Brain microvascular endothelial cell (primary cell): ENCODE measurements at regions not wholly inside any gene's neighbourhood (a gene's known extent, or its start where the extent isn't known, plus 50 kb on each side); places are given as distances from the start of the nearest gene placed in this dataset.

ENCODE experiments used
- DNase-seq: peaks from one replicate; pipeline ENCODE4 v3.0.0-alpha.2; 2020
- H3K27ac ChIP-seq: fragments of 250-450 bp; sonication (Bioruptor Pico); 2 replicates; pipeline ENCODE4 v1.5.1; 2020; ENCODE audit warnings: mild to moderate bottlenecking, moderate library complexity
- H3K27me3 ChIP-seq: fragments of 250-450 bp; sonication (Bioruptor Pico); replicated peaks from 2 replicates; pipeline ENCODE4 v1.5.1; 2020; ENCODE audit warnings: mild to moderate bottlenecking
- H3K36me3 ChIP-seq: fragments of 250-450 bp; sonication (Bioruptor Pico); replicated peaks from 2 replicates; pipeline ENCODE4 v1.5.1; 2020; ENCODE audit warnings: mild to moderate bottlenecking
- H3K4me3 ChIP-seq: 2 replicates; pipeline ENCODE4 v1.5.1; 2011; ENCODE audit warnings: low read depth, mild to moderate bottlenecking, control low read depth, low read length, moderate library complexity
- CTCF ChIP-seq: IDR thresholded peaks from 2 replicates; pipeline ENCODE4 v1.5.1; 2011; ENCODE audit warnings: low read depth, mild to moderate bottlenecking, moderate library complexity, low read length, control low read depth, inconsistent platforms; ENCODE audit errors: missing control alignments
- in situ Hi-C: cut with HindIII; loops from 2 replicates; pipeline ENCODE4 v1.10.0; 2017; ENCODE audit warnings: low sequenced_read_pairs, low pct_ligation_motif_present

GRCh38 chrX:16042980-16043379 is 80.4 kb upstream of the GRPR start:
- no peak for TF ChIP-seq CTCF
- Histone ChIP-seq H3K27me3 (no peaks in the 10 kb centered on the region), H3K27ac (no peak overlapping the region), H3K36me3 (no peaks in the 10 kb centered on the region), H3K4me3 (no peak overlapping the region)
- in situ Hi-C loops: no loop called here
- DNase-seq: no peak

- Histone ChIP-seq H3K27ac (no peak overlapping the region), H3K36me3 (no peaks in the 10 kb centered on the region), H3K4me3 (no peak overlapping the region), H3K27me3 (no peaks in the 10 kb centered on the region)
- in situ Hi-C loops: no loop called here
- no peak for TF ChIP-seq CTCF
- DNase-seq: no peak
Measured at GRCh38 chrX:16039834-16040233, 83.5 kb upstream of the GRPR start.

- Histone ChIP-seq H3K27ac (no peak overlapping the region), H3K27me3 (no peaks in the 10 kb centered on the region), H3K36me3 (no peaks in the 10 kb centered on the region), H3K4me3 (no peak overlapping the region)
- TF ChIP-seq CTCF: no peak
- no peak for DNase-seq
- in situ Hi-C loops: no loop called here
Measured at GRCh38 chrX:16039363-16039762, 84.0 kb upstream of the GRPR start.

- no peaks in the 10 kb centered on the region for H3K36me3 ChIP-seq
- TF ChIP-seq CTCF: no peak
- no peaks in the 10 kb centered on the region for H3K27me3 ChIP-seq
- in situ Hi-C loops: no loop called here
- H3K4me3 ChIP-seq: no peak overlapping the region
- DNase-seq: no peak
- no peak overlapping the region for H3K27ac ChIP-seq
Measured at GRCh38 chrX:16033331-16033730, 90.0 kb upstream of the GRPR start.

DNA sequence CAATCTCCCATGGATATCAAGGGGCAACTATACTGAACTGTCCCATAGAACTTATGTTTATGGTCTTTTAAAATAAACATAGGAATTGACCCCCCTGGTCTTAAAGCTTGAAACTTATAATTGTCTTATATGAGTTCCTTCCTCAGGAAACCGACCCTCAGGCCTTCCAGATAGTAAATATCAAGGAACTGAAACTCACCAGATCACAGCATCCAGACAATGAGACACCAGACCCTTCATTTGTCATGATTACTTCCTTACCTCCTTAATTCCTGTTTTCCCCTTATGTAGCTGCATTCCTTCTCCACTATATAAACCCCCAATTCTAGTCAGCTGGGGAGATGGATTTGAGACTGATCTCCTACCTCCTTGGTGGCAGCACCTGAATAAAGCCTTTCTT is 94.8 kb upstream of the GRPR start:
- H3K27ac ChIP-seq: no peak overlapping the region
- no peak overlapping the region for H3K4me3 ChIP-seq
- H3K36me3 ChIP-seq: no peaks in the 10 kb centered on the region
- no peaks in the 10 kb centered on the region for H3K27me3 ChIP-seq
- in situ Hi-C loops: no loop called here
- TF ChIP-seq CTCF: no peak
- DNase-seq: no peak
